ENCODE measurements at regions not wholly inside any gene's neighbourhood (a gene's known extent, or its start where the extent isn't known, plus 50 kb on each side); places are given as distances from the start of the nearest gene placed in this dataset.

DNA sequence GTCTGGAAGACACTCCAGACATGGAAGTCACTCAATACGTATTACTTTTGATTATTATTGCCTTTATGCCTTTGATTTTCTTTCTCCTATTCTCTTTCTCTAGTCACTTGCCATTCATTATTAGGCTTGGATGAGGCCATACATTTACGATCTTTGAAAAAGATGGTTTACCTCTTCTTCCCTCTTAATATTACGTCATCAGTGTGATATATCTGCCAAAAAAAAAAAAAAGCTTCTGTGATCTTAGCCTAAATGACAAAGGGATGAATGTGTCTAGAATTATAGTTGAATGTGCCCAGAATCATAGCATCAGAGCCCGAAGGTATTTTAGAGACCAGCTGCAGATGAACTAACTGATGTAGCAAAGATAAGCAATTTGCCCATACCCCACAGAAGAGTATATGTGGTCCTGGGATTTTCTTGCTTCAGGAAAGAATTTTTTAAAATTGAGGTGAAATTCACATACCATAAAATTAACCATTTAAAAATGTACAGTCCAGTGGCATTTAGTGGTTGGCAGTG is 73.9 kb downstream of the HHEX start (continued):
- TF ChIP-seq, protein P1, sequence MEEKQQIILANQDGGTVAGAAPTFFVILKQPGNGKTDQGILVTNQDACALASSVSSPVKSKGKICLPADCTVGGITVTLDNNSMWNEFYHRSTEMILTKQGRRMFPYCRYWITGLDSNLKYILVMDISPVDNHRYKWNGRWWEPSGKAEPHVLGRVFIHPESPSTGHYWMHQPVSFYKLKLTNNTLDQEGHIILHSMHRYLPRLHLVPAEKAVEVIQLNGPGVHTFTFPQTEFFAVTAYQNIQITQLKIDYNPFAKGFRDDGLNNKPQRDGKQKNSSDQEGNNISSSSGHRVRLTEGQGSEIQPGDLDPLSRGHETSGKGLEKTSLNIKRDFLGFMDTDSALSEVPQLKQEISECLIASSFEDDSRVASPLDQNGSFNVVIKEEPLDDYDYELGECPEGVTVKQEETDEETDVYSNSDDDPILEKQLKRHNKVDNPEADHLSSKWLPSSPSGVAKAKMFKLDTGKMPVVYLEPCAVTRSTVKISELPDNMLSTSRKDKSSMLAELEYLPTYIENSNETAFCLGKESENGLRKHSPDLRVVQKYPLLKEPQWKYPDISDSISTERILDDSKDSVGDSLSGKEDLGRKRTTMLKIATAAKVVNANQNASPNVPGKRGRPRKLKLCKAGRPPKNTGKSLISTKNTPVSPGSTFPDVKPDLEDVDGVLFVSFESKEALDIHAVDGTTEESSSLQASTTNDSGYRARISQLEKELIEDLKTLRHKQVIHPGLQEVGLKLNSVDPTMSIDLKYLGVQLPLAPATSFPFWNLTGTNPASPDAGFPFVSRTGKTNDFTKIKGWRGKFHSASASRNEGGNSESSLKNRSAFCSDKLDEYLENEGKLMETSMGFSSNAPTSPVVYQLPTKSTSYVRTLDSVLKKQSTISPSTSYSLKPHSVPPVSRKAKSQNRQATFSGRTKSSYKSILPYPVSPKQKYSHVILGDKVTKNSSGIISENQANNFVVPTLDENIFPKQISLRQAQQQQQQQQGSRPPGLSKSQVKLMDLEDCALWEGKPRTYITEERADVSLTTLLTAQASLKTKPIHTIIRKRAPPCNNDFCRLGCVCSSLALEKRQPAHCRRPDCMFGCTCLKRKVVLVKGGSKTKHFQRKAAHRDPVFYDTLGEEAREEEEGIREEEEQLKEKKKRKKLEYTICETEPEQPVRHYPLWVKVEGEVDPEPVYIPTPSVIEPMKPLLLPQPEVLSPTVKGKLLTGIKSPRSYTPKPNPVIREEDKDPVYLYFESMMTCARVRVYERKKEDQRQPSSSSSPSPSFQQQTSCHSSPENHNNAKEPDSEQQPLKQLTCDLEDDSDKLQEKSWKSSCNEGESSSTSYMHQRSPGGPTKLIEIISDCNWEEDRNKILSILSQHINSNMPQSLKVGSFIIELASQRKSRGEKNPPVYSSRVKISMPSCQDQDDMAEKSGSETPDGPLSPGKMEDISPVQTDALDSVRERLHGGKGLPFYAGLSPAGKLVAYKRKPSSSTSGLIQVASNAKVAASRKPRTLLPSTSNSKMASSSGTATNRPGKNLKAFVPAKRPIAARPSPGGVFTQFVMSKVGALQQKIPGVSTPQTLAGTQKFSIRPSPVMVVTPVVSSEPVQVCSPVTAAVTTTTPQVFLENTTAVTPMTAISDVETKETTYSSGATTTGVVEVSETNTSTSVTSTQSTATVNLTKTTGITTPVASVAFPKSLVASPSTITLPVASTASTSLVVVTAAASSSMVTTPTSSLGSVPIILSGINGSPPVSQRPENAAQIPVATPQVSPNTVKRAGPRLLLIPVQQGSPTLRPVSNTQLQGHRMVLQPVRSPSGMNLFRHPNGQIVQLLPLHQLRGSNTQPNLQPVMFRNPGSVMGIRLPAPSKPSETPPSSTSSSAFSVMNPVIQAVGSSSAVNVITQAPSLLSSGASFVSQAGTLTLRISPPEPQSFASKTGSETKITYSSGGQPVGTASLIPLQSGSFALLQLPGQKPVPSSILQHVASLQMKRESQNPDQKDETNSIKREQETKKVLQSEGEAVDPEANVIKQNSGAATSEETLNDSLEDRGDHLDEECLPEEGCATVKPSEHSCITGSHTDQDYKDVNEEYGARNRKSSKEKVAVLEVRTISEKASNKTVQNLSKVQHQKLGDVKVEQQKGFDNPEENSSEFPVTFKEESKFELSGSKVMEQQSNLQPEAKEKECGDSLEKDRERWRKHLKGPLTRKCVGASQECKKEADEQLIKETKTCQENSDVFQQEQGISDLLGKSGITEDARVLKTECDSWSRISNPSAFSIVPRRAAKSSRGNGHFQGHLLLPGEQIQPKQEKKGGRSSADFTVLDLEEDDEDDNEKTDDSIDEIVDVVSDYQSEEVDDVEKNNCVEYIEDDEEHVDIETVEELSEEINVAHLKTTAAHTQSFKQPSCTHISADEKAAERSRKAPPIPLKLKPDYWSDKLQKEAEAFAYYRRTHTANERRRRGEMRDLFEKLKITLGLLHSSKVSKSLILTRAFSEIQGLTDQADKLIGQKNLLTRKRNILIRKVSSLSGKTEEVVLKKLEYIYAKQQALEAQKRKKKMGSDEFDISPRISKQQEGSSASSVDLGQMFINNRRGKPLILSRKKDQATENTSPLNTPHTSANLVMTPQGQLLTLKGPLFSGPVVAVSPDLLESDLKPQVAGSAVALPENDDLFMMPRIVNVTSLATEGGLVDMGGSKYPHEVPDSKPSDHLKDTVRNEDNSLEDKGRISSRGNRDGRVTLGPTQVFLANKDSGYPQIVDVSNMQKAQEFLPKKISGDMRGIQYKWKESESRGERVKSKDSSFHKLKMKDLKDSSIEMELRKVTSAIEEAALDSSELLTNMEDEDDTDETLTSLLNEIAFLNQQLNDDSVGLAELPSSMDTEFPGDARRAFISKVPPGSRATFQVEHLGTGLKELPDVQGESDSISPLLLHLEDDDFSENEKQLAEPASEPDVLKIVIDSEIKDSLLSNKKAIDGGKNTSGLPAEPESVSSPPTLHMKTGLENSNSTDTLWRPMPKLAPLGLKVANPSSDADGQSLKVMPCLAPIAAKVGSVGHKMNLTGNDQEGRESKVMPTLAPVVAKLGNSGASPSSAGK (IDR thresholded peaks at IDR 0.05): no peak
- TF ChIP-seq, protein P2, sequence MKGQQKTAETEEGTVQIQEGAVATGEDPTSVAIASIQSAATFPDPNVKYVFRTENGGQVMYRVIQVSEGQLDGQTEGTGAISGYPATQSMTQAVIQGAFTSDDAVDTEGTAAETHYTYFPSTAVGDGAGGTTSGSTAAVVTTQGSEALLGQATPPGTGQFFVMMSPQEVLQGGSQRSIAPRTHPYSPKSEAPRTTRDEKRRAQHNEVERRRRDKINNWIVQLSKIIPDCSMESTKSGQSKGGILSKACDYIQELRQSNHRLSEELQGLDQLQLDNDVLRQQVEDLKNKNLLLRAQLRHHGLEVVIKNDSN (CRISPR knock-in tag; IDR thresholded peaks at IDR 0.05): no peak
- no peak for TF ChIP-seq NFIC (IDR thresholded peaks at IDR 0.05)
- TF ChIP-seq, protein P3, sequence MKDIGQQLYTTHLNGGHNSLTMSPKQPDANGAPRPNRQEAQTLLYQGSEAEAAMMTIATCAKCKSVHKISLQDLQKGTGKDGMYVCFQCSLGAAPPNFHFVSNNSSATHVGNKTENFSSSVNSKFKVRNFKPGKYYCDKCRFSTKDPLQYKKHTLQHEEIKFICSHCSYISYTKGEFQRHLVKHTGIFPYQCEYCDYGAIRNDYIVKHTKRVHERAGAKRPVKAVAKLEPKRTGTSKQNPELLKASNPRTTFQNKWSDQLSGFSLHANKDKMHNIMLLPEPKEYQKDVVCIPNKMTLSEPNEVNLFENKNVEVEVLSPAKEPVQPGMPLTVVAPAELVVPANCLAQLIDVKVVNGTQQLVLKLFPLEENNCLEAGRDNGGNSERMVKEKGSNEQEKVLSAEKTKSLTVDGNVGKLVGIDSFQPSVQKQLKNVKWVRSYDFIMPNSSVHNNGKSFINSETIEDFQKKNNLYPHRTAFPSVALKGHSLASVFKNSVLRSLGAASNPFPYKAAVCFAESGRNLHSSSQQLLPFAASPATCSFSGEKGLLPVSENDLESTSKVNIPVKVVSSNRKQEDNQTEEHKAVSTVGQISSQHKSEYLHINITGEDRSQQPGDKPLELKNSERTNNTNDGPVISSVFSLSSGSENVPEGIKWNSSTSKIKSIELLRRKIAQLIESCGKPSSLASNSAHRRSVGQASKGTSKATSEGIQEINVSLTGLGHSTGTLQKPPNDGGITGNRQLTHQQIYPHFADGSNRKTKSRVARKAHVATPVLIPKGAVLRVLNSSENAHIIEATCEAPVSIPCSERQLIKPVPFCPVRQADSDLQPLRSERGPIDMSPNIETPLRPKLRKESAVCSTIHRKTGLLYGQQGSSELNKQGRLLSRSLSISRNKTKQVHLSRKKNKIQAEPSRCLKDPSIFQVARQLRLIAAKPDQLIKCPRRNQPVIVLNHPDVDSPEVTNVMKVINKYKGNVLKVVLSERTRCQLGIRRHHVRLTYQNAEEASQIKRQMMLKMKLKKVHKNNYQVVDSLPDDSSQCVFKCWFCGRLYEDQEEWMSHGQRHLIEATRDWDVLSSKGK (CRISPR knock-in tag; IDR thresholded peaks at IDR 0.05): no peak
- TF ChIP-seq, protein P4, sequence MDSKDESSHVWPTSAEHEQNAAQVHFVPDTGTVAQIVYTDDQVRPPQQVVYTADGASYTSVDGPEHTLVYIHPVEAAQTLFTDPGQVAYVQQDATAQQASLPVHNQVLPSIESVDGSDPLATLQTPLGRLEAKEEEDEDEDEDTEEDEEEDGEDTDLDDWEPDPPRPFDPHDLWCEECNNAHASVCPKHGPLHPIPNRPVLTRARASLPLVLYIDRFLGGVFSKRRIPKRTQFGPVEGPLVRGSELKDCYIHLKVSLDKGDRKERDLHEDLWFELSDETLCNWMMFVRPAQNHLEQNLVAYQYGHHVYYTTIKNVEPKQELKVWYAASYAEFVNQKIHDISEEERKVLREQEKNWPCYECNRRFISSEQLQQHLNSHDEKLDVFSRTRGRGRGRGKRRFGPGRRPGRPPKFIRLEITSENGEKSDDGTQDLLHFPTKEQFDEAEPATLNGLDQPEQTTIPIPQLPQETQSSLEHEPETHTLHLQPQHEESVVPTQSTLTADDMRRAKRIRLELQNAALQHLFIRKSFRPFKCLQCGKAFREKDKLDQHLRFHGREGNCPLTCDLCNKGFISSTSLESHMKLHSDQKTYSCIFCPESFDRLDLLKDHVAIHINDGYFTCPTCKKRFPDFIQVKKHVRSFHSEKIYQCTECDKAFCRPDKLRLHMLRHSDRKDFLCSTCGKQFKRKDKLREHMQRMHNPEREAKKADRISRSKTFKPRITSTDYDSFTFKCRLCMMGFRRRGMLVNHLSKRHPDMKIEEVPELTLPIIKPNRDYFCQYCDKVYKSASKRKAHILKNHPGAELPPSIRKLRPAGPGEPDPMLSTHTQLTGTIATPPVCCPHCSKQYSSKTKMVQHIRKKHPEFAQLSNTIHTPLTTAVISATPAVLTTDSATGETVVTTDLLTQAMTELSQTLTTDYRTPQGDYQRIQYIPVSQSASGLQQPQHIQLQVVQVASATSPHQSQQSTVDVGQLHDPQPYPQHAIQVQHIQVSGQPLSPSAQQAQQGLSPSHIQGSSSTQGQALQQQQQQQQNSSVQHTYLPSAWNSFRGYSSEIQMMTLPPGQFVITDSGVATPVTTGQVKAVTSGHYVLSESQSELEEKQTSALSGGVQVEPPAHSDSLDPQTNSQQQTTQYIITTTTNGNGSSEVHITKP (IDR thresholded peaks at IDR 0.05; ENCODE audit: partially characterized antibody): no peak
- TF ChIP-seq EP400 (IDR thresholded peaks at IDR 0.05): no peak
- no peak for TF ChIP-seq YBX1 (IDR thresholded peaks at IDR 0.05)

All from K562 (cell line).